ENCODE measurements at regions not wholly inside any gene's neighbourhood (a gene's known extent, or its start where the extent isn't known, plus 50 kb on each side); places are given as distances from the start of the nearest gene placed in this dataset.

- no peaks in the 10 kb centered on the region for H3K4me1 ChIP-seq (ENCODE audit: insufficient read depth, low read length)
- TF ChIP-seq EZH2 (IDR thresholded peaks at IDR 0.05; ENCODE audit: borderline replicate concordance, low read depth, low read length, severe bottlenecking): no peak
- no peak for TF ChIP-seq CTCF (IDR thresholded peaks at IDR 0.05; ENCODE audit: borderline replicate concordance, extremely low read depth, low read length, poor library complexity, severe bottlenecking)
- H3K27me3 ChIP-seq (ENCODE audit: insufficient read depth, low read length, poor library complexity): no peaks in the 10 kb centered on the region
- no peaks in the 10 kb centered on the region for H3K9me3 ChIP-seq (ENCODE audit: insufficient read depth, low read length, severe bottlenecking)
- DNase-seq (no peak), ATAC-seq (ENCODE audit: insufficient read depth, low read depth) (no peak)
- no peak overlapping the region for H3K27ac ChIP-seq (ENCODE audit: low read length)
- no peaks in the 10 kb centered on the region for H4K20me1 ChIP-seq (ENCODE audit: insufficient read depth, low read length)
- no peak overlapping the region for H2AFZ ChIP-seq (ENCODE audit: low read depth, low read length)
- no peak overlapping the region for H3K4me2 ChIP-seq (ENCODE audit: insufficient read depth, low read length)
- H3K4me3 ChIP-seq (ENCODE audit: low read depth in 1 of 2, low read length in 2 of 2): no peak overlapping the region
- no peaks in the 10 kb centered on the region for H3K36me3 ChIP-seq (ENCODE audit: insufficient read depth, low read length)
- H3K79me2 ChIP-seq (ENCODE audit: insufficient read depth, low read length): no peaks in the 10 kb centered on the region
- no peak overlapping the region for H3K9ac ChIP-seq (ENCODE audit: low read depth, low read length)
Measured at GRCh38 chr6:167528976-167529375, 204.1 kb downstream of the TTLL2 start.

- Histone ChIP-seq H3K79me2 (ENCODE audit: insufficient read depth, low read length) (no peaks in the 10 kb centered on the region), H3K4me3 (ENCODE audit: low read depth in 1 of 2, low read length in 2 of 2) (no peak overlapping the region), H3K9me3 (ENCODE audit: insufficient read depth, low read length, severe bottlenecking) (no peaks in the 10 kb centered on the region), H3K36me3 (ENCODE audit: insufficient read depth, low read length) (no peaks in the 10 kb centered on the region), H2AFZ (ENCODE audit: low read depth, low read length) (no peak overlapping the region), H4K20me1 (ENCODE audit: insufficient read depth, low read length) (no peaks in the 10 kb centered on the region), H3K9ac (ENCODE audit: low read depth, low read length) (no peak overlapping the region), H3K4me2 (ENCODE audit: insufficient read depth, low read length) (no peak overlapping the region), H3K27me3 (ENCODE audit: insufficient read depth, low read length, poor library complexity) (no peaks in the 10 kb centered on the region), H3K4me1 (ENCODE audit: insufficient read depth, low read length) (no peaks in the 10 kb centered on the region), H3K27ac (ENCODE audit: low read length) (no peak overlapping the region)
- DNase-seq (no peak), ATAC-seq (ENCODE audit: insufficient read depth, low read depth) (no peak)
- TF ChIP-seq CTCF (IDR thresholded peaks at IDR 0.05; ENCODE audit: borderline replicate concordance, extremely low read depth, low read length, poor library complexity, severe bottlenecking): no peak
- TF ChIP-seq EZH2 (IDR thresholded peaks at IDR 0.05; ENCODE audit: borderline replicate concordance, low read depth, low read length, severe bottlenecking): no peak
Measured at GRCh38 chr6:167529444-167530335, 204.8 kb downstream of the TTLL2 start.

GRCh38 chr6:167530951-167531350 is 206.1 kb downstream of the TTLL2 start:
- no peaks in the 10 kb centered on the region for H3K79me2 ChIP-seq (ENCODE audit: insufficient read depth, low read length)
- H3K9ac ChIP-seq (ENCODE audit: low read depth, low read length): no peak overlapping the region
- H3K36me3 ChIP-seq (ENCODE audit: insufficient read depth, low read length): no peaks in the 10 kb centered on the region
- DNase-seq: no peak
- H3K4me1 ChIP-seq (ENCODE audit: insufficient read depth, low read length): no peaks in the 10 kb centered on the region
- ATAC-seq (ENCODE audit: insufficient read depth, low read depth): no peak
- H3K27me3 ChIP-seq (ENCODE audit: insufficient read depth, low read length, poor library complexity): no peaks in the 10 kb centered on the region
- H3K4me2 ChIP-seq (ENCODE audit: insufficient read depth, low read length): no peak overlapping the region
- H4K20me1 ChIP-seq (ENCODE audit: insufficient read depth, low read length): no peaks in the 10 kb centered on the region
- H3K9me3 ChIP-seq (ENCODE audit: insufficient read depth, low read length, severe bottlenecking): no peaks in the 10 kb centered on the region
- H3K27ac ChIP-seq (ENCODE audit: low read length): no peak overlapping the region
- no peak overlapping the region for H2AFZ ChIP-seq (ENCODE audit: low read depth, low read length)
- no peak overlapping the region for H3K4me3 ChIP-seq (ENCODE audit: low read depth in 1 of 2, low read length in 2 of 2)
- no peak for TF ChIP-seq EZH2 (IDR thresholded peaks at IDR 0.05; ENCODE audit: borderline replicate concordance, low read depth, low read length, severe bottlenecking)

- Histone ChIP-seq H3K79me2 (ENCODE audit: insufficient read depth, low read length) (no peaks in the 10 kb centered on the region), H3K4me1 (ENCODE audit: insufficient read depth, low read length) (no peaks in the 10 kb centered on the region), H3K4me2 (ENCODE audit: insufficient read depth, low read length) (no peak overlapping the region), H3K27me3 (ENCODE audit: insufficient read depth, low read length, poor library complexity) (no peaks in the 10 kb centered on the region), H3K9ac (ENCODE audit: low read depth, low read length) (no peak overlapping the region), H3K36me3 (ENCODE audit: insufficient read depth, low read length) (no peaks in the 10 kb centered on the region), H3K27ac (ENCODE audit: low read length) (no peak overlapping the region), H3K9me3 (ENCODE audit: insufficient read depth, low read length, severe bottlenecking) (no peaks in the 10 kb centered on the region), H3K4me3 (ENCODE audit: low read depth in 1 of 2, low read length in 2 of 2) (no peak overlapping the region), H4K20me1 (ENCODE audit: insufficient read depth, low read length) (no peaks in the 10 kb centered on the region), H2AFZ (ENCODE audit: low read depth, low read length) (no peak overlapping the region)
- DNase-seq (no peak), ATAC-seq (ENCODE audit: insufficient read depth, low read depth) (no peak)
- no peak for TF ChIP-seq EZH2 (IDR thresholded peaks at IDR 0.05; ENCODE audit: borderline replicate concordance, low read depth, low read length, severe bottlenecking)
- no peak for TF ChIP-seq CTCF (IDR thresholded peaks at IDR 0.05; ENCODE audit: borderline replicate concordance, extremely low read depth, low read length, poor library complexity, severe bottlenecking)
Measured at GRCh38 chr6:167532410-167533288, 207.8 kb downstream of the TTLL2 start.
